Left ventricle myocardium inferior (tissue), 1 donor: ENCODE measurements at regions not wholly inside any gene's neighbourhood (a gene's known extent, or its start where the extent isn't known, plus 50 kb on each side); places are given as distances from the start of the nearest gene placed in this dataset.
"Not testable (repeated sequence)": the region's sequence is repeated elsewhere in the genome, so short reads cannot be mapped to it uniquely, and the experiment has no call there.

Experiments used
- DNase-seq: peaks from one replicate; pipeline ENCODE4 v3.0.0-alpha.2; 2020
- H3K27ac ChIP-seq: fragments of 200-600 bp; replicated peaks from 2 replicates; pipeline ENCODE4 v1.8.0; 2021
- H3K27me3 ChIP-seq: fragments of 200-600 bp; 2 replicates; pipeline ENCODE4 v1.8.0; 2021; ENCODE audit warnings: low read depth
- H3K36me3 ChIP-seq: fragments of 200-600 bp; 2 replicates; pipeline ENCODE4 v1.8.0; 2021
- H3K4me1 ChIP-seq: fragments of 200-600 bp; 2 replicates; pipeline ENCODE4 v1.8.0; 2021
- H3K4me3 ChIP-seq: fragments of 200-600 bp; 2 replicates; pipeline ENCODE4 v1.8.0; 2021; ENCODE audit warnings: mild to moderate bottlenecking, moderate library complexity
- H3K9me3 ChIP-seq: fragments of 200-600 bp; replicated peaks from 2 replicates; pipeline ENCODE4 v1.8.0; 2021
- intact Hi-C: fragments of 100-400 bp; cut with micrococcal nuclease; formaldehyde crosslinking; loops from one replicate; pipeline ENCODE4 v1.11.0; 2022
- TF ChIP-seq, protein P1 (sequence below): fragments of 200-600 bp; IDR thresholded peaks from 2 replicates; pipeline ENCODE4 v1.8.0; 2021; ENCODE audit warnings: antibody characterized with exemption, mild to moderate bottlenecking, borderline replicate concordance
- donor health status: DM: no; HTN: yes; CAD: no; lungs with severe emphysema.

DNA sequence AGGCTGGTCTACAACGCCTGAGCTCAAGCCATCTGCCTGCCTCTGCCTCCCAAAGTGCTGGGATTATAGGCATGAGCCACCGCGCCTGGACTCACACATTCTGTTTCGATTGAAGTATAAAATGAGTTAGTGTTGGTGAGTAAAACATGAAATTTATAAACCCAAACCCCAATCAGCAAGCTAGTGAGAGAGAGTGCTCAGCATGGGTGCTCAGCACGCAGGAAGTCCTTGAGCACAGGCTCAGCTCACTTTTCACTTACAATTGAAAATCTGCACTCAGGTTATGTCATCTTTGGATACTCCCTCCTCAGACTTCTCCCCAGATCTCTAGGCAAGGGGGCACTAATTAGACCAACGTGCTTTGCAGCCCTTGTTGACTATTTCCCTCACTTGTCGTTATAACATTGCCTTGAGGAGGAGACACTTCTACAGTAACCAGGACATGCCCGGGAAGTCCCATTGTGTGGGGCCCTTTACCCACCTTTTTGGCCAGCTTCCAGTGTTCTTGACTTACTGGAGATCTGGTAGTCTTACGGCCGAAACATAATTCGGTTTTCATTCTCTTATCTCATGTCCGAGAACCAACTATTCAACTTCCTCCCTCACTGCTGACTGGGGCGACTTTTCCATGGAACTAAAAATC is 68.5 kb upstream of the AMN1 start:
- Histone ChIP-seq H3K4me1 (no peaks in the 10 kb centered on the region), H3K27ac (no peak overlapping the region), H3K27me3 (no peaks in the 10 kb centered on the region), H3K4me3 (no peak overlapping the region), H3K9me3 (no peaks in the 10 kb centered on the region), H3K36me3 (no peaks in the 10 kb centered on the region)
- intact Hi-C loops = no loop called here
- TF ChIP-seq, protein P1, sequence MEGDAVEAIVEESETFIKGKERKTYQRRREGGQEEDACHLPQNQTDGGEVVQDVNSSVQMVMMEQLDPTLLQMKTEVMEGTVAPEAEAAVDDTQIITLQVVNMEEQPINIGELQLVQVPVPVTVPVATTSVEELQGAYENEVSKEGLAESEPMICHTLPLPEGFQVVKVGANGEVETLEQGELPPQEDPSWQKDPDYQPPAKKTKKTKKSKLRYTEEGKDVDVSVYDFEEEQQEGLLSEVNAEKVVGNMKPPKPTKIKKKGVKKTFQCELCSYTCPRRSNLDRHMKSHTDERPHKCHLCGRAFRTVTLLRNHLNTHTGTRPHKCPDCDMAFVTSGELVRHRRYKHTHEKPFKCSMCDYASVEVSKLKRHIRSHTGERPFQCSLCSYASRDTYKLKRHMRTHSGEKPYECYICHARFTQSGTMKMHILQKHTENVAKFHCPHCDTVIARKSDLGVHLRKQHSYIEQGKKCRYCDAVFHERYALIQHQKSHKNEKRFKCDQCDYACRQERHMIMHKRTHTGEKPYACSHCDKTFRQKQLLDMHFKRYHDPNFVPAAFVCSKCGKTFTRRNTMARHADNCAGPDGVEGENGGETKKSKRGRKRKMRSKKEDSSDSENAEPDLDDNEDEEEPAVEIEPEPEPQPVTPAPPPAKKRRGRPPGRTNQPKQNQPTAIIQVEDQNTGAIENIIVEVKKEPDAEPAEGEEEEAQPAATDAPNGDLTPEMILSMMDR = no peak
- no peak for DNase-seq

DNA sequence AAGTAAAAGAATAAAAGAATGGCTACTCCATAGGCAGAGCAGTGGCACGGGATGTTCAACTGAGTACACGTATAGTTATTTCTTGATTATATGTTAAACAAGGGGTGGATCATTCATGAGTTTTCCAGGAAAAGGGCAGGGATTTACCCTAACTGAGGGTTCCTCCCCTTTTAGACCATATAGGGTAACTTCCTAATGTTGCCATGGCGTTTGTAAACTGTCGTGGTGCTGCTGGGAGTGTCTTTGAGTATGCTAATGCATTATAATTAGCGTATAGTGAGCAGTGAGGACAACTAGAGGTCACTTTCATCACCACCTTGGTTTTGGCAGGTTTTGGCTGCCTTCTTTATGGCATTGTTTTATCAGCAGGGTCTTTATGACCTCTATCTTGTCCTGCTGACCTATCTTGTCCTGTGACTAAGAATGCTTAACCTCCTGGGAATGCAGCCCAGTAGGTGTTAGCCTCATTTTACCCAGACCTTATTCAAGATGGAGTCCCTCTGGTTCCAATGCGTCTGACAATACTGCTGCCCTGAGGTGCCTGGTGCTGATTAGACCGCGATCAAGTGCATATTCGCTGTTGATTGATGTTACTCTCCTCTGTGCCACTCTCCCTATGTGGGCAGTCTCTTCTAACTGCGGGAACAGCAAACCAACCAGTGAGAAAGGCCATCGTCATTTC is 67.6 kb upstream of the AMN1 start:
- no peaks in the 10 kb centered on the region for H3K9me3 ChIP-seq
- TF ChIP-seq, protein P1 = no peak
- DNase-seq = no peak
- H3K4me1 ChIP-seq = no peaks in the 10 kb centered on the region
- H3K36me3 ChIP-seq = no peaks in the 10 kb centered on the region
- no peak overlapping the region for H3K27ac ChIP-seq
- no peak overlapping the region for H3K4me3 ChIP-seq
- intact Hi-C loops = no loop called here
- H3K27me3 ChIP-seq = no peaks in the 10 kb centered on the region

DNA sequence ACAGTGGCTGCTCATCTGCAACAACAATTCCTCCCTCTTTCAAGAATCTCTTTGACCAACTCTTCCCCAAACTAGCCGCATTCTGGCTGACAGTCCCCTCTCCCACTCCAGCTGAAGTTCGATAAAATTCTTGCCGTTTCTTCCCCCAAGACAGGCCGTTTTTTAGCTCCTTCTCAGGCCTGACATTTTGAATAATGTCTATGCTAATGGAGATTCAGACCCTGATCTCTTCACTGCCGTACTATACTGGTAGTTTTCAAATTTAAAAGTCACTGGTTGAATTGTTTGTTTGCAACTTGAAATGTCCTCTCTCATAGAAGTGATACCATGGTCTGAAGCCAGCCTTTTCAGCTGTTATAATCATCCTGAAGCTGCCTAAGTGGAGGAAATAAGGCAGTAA is 65.9 kb upstream of the AMN1 start:
- Histone ChIP-seq H3K27ac (no peak overlapping the region), H3K4me1 (no peaks in the 10 kb centered on the region), H3K9me3 (no peaks in the 10 kb centered on the region), H3K4me3 (no peak overlapping the region), H3K36me3 (no peaks in the 10 kb centered on the region), H3K27me3 (no peaks in the 10 kb centered on the region)
- TF ChIP-seq, protein P1 = no peak
- intact Hi-C loops = no loop called here
- DNase-seq = no peak

- H3K27ac ChIP-seq, H3K27me3 ChIP-seq, H3K4me1 ChIP-seq, H3K4me3 ChIP-seq, DNase-seq, H3K9me3 ChIP-seq, intact Hi-C loops, H3K36me3 ChIP-seq: not testable (repeated sequence)
Observed at GRCh38 chr12:31791265-31791664, 62.4 kb upstream of the AMN1 start.

DNA sequence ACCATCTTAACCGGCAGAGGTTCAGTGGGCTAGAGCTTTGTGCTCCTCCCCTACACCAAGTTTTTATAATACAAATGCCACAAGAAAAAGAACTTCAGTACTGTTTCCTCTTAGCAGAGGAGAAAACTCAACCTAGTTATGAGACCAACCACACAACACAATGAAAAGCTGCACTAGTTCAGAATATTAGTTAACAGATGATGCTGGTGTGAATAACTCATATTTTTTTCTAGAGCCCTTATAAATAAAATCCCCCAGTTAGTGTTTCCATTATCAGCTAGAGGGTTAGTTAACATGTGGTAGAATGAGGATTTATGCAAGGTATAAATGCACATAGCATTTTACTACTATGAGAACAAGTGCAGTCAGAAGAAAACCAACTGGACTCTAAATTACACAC is 61.9 kb upstream of the AMN1 start:
- Histone ChIP-seq H3K27ac (no peak overlapping the region), H3K4me3 (no peak overlapping the region), H3K9me3 (no peaks in the 10 kb centered on the region), H3K27me3 (no peaks in the 10 kb centered on the region), H3K36me3 (no peaks in the 10 kb centered on the region), H3K4me1 (peaks cover 2% of the 10 kb centered on the region)
- intact Hi-C loops = no loop called here
- TF ChIP-seq, protein P1 = no peak
- DNase-seq = no peak

DNA sequence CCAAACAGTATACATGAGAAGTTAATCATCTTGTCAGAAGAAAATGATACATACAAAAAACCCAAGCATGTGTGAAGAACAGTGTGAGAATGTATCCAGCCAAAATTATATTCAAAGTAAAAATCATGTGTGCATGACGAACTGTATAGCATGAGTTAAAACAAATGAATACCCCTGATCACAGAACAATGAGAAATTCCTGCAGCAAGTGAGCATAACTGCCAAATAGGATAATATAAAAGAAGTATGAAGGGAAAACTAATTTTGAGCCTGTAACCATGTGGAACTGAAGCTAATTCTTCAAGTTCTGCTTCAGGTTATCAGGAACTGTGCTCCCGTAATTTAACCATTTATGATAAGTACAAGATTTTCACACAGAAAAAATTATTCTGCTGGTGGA is 56.5 kb upstream of the AMN1 start:
- DNase-seq = no peak
- Histone ChIP-seq H3K27ac (no peak overlapping the region), H3K27me3 (no peaks in the 10 kb centered on the region), H3K4me1 (peaks cover 4% of the 10 kb centered on the region), H3K36me3 (no peaks in the 10 kb centered on the region), H3K4me3 (no peak overlapping the region), H3K9me3 (peaks cover 6% of the 10 kb centered on the region)
- TF ChIP-seq, protein P1 = no peak
- intact Hi-C loops = no loop called here
